Nephron (organoid): ENCODE measurements at regions not wholly inside any gene's neighbourhood (a gene's known extent, or its start where the extent isn't known, plus 50 kb on each side); places are given as distances from the start of the nearest gene placed in this dataset.

Experiments used
- H3K27ac Mint-ChIP-seq, 3 experiments: 2 replicates each; pipeline ENCODE4 v1.8.0; 2020; ENCODE audit warnings: mixed read lengths in 3 of 3, mild to moderate bottlenecking in 2 of 3, moderate library complexity in 1 of 3
- H3K27me3 Mint-ChIP-seq: 2 replicates; pipeline ENCODE4 v1.8.0; 2021; ENCODE audit warnings: low read depth, mild to moderate bottlenecking, moderate library complexity, mixed read lengths
- H3K36me3 Mint-ChIP-seq: 2 replicates; pipeline ENCODE4 v1.8.0; 2020; ENCODE audit warnings: low read depth, mixed read lengths
- H3K4me1 Mint-ChIP-seq: 2 replicates; pipeline ENCODE4 v1.8.0; 2020; ENCODE audit warnings: mixed read lengths
- H3K4me3 Mint-ChIP-seq, 3 experiments: 2 replicates each; pipeline ENCODE4 v1.8.0; 2020; ENCODE audit warnings: mild to moderate bottlenecking in 3 of 3, mixed read lengths in 3 of 3, moderate library complexity in 2 of 3
- H3K9me3 Mint-ChIP-seq: 2 replicates; pipeline ENCODE4 v1.8.0; 2020; ENCODE audit warnings: mixed read lengths
- TF ChIP-seq, protein P1 (sequence below), 3 experiments: fragments of 200-600 bp; sonication (generic); IDR thresholded peaks; one replicate each; pipeline ENCODE4 v1.5.0; 2021; ENCODE audit warnings: antibody characterized with exemption in 3 of 3; ENCODE audit not compliant: unreplicated experiment in 3 of 3

DNA sequence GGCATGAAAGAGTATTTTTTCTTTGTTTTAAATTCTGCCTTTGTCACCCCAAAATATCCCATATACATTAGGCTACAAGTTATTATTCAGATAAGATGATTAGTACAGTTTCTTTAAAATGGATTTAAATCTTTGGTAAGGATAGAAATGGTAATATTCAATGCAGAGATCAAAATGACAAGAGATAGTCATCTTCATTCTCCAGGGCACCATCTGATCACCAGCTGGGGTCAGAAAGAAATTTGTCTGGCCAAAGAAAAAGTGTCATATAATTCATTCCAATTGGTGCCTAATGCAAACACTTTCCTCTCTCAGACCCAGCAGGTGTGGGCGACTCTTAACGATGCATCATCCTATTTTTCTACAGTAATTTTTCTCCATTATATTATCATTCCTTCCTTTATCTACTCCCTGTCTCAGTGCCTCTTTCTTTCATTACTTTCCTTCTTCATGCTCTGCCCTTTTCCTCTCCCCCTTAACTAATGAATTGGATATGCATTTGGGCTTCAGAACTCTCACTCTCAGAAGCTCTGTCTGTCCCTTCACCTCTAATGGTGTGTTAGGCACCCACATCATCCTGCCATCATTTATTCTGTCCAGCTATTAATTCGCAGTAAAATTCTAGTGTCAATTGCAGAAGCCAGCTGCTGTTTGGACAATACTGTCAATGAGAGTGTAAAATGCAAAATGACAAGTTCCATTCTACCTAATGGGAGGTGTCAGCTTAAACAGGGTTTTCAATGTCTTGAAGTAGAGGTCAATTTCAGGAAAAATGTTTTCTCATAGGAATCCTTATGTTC, 570.5 kb downstream of the TDRD15 start:
- H3K27me3 Mint-ChIP-seq, result peaks cover 9% of the 10 kb centered on the region
- peaks cover 15% of the 10 kb centered on the region for H3K4me1 Mint-ChIP-seq
- H3K36me3 Mint-ChIP-seq, result no peaks in the 10 kb centered on the region
- TF ChIP-seq, protein P1, sequence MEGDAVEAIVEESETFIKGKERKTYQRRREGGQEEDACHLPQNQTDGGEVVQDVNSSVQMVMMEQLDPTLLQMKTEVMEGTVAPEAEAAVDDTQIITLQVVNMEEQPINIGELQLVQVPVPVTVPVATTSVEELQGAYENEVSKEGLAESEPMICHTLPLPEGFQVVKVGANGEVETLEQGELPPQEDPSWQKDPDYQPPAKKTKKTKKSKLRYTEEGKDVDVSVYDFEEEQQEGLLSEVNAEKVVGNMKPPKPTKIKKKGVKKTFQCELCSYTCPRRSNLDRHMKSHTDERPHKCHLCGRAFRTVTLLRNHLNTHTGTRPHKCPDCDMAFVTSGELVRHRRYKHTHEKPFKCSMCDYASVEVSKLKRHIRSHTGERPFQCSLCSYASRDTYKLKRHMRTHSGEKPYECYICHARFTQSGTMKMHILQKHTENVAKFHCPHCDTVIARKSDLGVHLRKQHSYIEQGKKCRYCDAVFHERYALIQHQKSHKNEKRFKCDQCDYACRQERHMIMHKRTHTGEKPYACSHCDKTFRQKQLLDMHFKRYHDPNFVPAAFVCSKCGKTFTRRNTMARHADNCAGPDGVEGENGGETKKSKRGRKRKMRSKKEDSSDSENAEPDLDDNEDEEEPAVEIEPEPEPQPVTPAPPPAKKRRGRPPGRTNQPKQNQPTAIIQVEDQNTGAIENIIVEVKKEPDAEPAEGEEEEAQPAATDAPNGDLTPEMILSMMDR (IDR thresholded peaks at IDR 0.05; ENCODE audit: unreplicated experiment in 3 of 3), result no peak
- H3K9me3 Mint-ChIP-seq, result no peaks in the 10 kb centered on the region
- H3K4me3 Mint-ChIP-seq, result no peak overlapping the region
- no peak overlapping the region for H3K27ac Mint-ChIP-seq

DNA sequence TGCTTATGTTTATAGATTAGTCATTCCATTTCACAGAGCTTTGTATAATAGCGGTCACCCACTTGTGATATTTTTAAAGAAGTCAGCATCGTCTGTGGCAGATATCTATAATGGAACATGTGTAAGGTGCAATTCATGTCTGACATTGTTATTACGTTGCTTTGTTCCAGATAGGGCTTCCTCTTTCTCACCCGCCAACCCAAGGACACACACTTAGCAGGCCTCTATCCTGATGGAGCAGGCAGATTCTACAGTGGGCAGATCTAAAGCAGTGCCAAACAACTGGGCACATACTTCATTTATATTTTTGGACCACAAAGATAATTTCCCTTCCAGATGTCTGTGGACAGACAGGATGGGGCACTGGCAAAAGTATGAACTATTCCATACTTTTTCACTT, 573.1 kb downstream of the TDRD15 start:
- H3K9me3 Mint-ChIP-seq, result no peaks in the 10 kb centered on the region
- no peak overlapping the region for H3K27ac Mint-ChIP-seq
- H3K36me3 Mint-ChIP-seq, result no peaks in the 10 kb centered on the region
- peaks cover 15% of the 10 kb centered on the region for H3K4me1 Mint-ChIP-seq
- no peak overlapping the region for H3K4me3 Mint-ChIP-seq
- TF ChIP-seq, protein P1 (IDR thresholded peaks at IDR 0.05; ENCODE audit: unreplicated experiment in 3 of 3), result no peak
- H3K27me3 Mint-ChIP-seq, result peaks cover 11% of the 10 kb centered on the region

DNA sequence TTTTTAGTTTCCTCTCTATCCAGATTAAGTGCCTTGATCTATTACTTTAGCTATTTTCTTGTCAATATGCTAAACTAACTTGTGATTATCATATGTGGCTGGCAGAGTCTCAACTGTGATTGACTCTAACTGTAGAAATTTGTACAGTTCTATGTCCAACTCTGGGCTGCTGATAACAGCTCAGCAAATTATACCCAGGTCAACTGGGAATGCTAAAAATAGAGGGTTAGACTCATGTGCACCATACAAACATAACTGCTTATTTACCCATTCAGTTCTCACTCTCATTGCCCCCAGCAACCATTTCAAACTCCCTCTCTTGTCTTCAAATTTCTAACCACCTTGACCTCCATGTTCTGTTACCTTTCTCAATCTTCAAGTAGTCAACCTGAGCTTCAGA, 576.9 kb downstream of the TDRD15 start:
- TF ChIP-seq, protein P1 (IDR thresholded peaks at IDR 0.05; ENCODE audit: unreplicated experiment in 3 of 3), result no peak
- Mint-ChIP-seq H3K36me3 (no peaks in the 10 kb centered on the region), H3K4me3 (no peak overlapping the region), H3K4me1 (peaks cover under 1% of the 10 kb centered on the region), H3K27me3 (peaks cover 14% of the 10 kb centered on the region), H3K27ac (no peak overlapping the region), H3K9me3 (no peaks in the 10 kb centered on the region)

DNA sequence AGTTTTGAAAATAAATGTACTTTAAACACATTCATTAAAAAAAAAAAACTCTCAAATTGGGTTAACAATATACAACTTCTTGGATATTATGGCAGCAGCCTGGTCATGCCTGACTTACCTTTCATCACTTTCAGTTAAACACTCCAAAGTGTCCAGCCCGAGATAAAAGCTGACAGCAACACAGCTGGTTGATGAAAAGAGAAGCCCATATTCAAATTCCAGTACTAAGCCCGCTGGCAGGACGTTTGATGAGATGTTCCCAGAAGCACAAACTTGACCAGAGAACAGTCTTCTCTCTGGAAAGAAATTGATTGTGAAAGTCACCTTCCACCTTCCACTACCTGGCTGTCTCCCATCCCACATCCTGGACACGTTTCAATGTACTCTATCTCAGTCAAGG, 586.3 kb downstream of the TDRD15 start:
- no peaks in the 10 kb centered on the region for H3K36me3 Mint-ChIP-seq
- H3K27me3 Mint-ChIP-seq, result peaks cover 6% of the 10 kb centered on the region
- no peaks in the 10 kb centered on the region for H3K9me3 Mint-ChIP-seq
- H3K4me1 Mint-ChIP-seq, result peaks cover 7% of the 10 kb centered on the region
- H3K27ac Mint-ChIP-seq, result no peak overlapping the region
- no peak overlapping the region for H3K4me3 Mint-ChIP-seq
- TF ChIP-seq, protein P1 (IDR thresholded peaks at IDR 0.05; ENCODE audit: unreplicated experiment in 3 of 3), result no peak

DNA sequence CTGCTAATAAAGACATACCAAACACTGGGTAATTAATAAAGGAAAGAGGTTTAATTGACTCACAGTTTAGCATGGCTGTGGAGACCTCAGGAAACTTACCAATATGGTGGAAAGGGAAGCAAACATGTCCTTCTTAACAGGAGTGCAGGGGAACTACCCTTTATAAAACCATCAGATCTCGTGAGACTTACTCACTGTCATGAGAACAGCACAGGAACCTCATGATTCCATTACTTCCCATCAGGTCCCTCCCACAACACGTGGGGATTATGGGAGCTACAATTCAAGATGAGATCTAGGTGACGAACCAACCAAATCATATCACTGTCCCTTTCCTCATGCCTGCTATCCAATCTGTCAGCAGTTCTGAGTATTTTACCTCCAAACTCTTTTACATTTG, 586.7 kb downstream of the TDRD15 start:
- TF ChIP-seq, protein P1 (IDR thresholded peaks at IDR 0.05; ENCODE audit: unreplicated experiment in 3 of 3), result no peak
- Mint-ChIP-seq H3K4me1 (peaks cover 11% of the 10 kb centered on the region), H3K4me3 (no peak overlapping the region), H3K9me3 (no peaks in the 10 kb centered on the region), H3K27ac (no peak overlapping the region), H3K27me3 (peaks cover 6% of the 10 kb centered on the region), H3K36me3 (no peaks in the 10 kb centered on the region)

DNA sequence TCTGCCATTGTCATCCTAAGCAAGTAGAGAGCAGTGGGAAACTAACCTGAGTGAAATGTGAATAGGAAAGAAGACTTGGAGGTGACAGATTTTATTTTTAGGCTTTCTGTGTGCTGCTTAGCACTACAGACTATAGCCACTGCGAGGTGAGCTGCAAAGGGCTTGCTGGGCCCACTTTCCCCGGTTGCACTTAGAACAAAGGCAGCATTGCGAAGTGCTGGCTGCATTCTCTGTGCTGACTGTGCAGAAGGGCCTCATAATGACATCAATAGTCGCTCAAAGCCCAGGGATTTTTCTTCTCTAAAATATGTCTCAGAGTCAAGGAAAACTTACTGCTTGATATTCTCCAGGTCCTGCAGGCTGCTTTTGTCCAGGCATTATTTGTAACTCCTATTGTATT, 592.1 kb downstream of the TDRD15 start:
- no peaks in the 10 kb centered on the region for H3K36me3 Mint-ChIP-seq
- H3K27me3 Mint-ChIP-seq, result peaks cover 15% of the 10 kb centered on the region
- TF ChIP-seq, protein P1 (IDR thresholded peaks at IDR 0.05; ENCODE audit: unreplicated experiment in 3 of 3), result no peak
- peaks cover 14% of the 10 kb centered on the region for H3K4me1 Mint-ChIP-seq
- H3K4me3 Mint-ChIP-seq, result no peak overlapping the region
- no peaks in the 10 kb centered on the region for H3K9me3 Mint-ChIP-seq
- H3K27ac Mint-ChIP-seq, result peak overlapping the region; percentile 16 to 56 (median 49)
